ENCODE measurements at regions not wholly inside any gene's neighbourhood (a gene's known extent, or its start where the extent isn't known, plus 50 kb on each side); places are given as distances from the start of the nearest gene placed in this dataset.

GRCh38 chr5:170442391-170442790 is 53.2 kb upstream of the KCNMB1 start:
- TF ChIP-seq CTCF (IDR thresholded peaks at IDR 0.05; ENCODE audit: insufficient read depth, low read depth, low read length): no peak
- ChIA-PET CTCF (interaction anchor here (1.0 to 1.2 kb wide), 3 partner anchors 11 to 196 kb away, joined by 3 to 4 read pairs (median 3); no protein-coding TSS in a partner anchor), POLR2A (no interaction called here)
- no peak for DNase-seq (ENCODE audit: low read depth)
- Histone ChIP-seq H3K27me3 (ENCODE audit: control insufficient read depth, insufficient read depth, low read length) (no peaks in the 10 kb centered on the region), H3K4me3 (ENCODE audit: low read depth, low read length) (no peak overlapping the region), H3K36me3 (ENCODE audit: control insufficient read depth, insufficient read depth, low read length) (no peaks in the 10 kb centered on the region)

GRCh38 chr5:170441393-170441784 is 52.2 kb upstream of the KCNMB1 start:
- Histone ChIP-seq H3K4me3 (ENCODE audit: low read depth, low read length) (no peak overlapping the region), H3K36me3 (ENCODE audit: control insufficient read depth, insufficient read depth, low read length) (no peaks in the 10 kb centered on the region), H3K27me3 (ENCODE audit: control insufficient read depth, insufficient read depth, low read length) (no peaks in the 10 kb centered on the region)
- ChIA-PET POLR2A (no interaction called here), CTCF (interaction anchor here (1.2 kb wide), 1 partner anchor 192 kb away, joined by 3 read pairs; no protein-coding TSS in a partner anchor)
- no peak for DNase-seq (ENCODE audit: low read depth)
- TF ChIP-seq CTCF (IDR thresholded peaks at IDR 0.05; ENCODE audit: insufficient read depth, low read depth, low read length): no peak

- Histone ChIP-seq H3K27me3 (ENCODE audit: control insufficient read depth, insufficient read depth, low read length) (no peaks in the 10 kb centered on the region), H3K4me3 (ENCODE audit: low read depth, low read length) (no peak overlapping the region), H3K36me3 (ENCODE audit: control insufficient read depth, insufficient read depth, low read length) (no peaks in the 10 kb centered on the region)
- no peak for TF ChIP-seq CTCF (IDR thresholded peaks at IDR 0.05; ENCODE audit: insufficient read depth, low read depth, low read length)
- CTCF ChIA-PET: interaction anchor here (1.2 kb wide), 1 partner anchor 193 kb away, joined by 3 read pairs; no protein-coding TSS in a partner anchor
- POLR2A ChIA-PET: no interaction called here
- DNase-seq (ENCODE audit: low read depth): no peak
These were observed 51.7 kb upstream of the KCNMB1 start for GRCh38 chr5:170440771-170441392.

GRCh38 chr5:170439944-170440269 is 50.7 kb upstream of the KCNMB1 start:
- no peak overlapping the region for H3K4me3 ChIP-seq (ENCODE audit: low read depth, low read length)
- TF ChIP-seq CTCF (IDR thresholded peaks at IDR 0.05; ENCODE audit: insufficient read depth, low read depth, low read length): no peak
- CTCF ChIA-PET: interaction anchor here (2.8 kb wide), 1 partner anchor 193 kb away, joined by 11 read pairs; no protein-coding TSS in a partner anchor
- no peaks in the 10 kb centered on the region for H3K36me3 ChIP-seq (ENCODE audit: control insufficient read depth, insufficient read depth, low read length)
- POLR2A ChIA-PET: no interaction called here
- DNase-seq (ENCODE audit: low read depth): no peak
- no peaks in the 10 kb centered on the region for H3K27me3 ChIP-seq (ENCODE audit: control insufficient read depth, insufficient read depth, low read length)

GRCh38 chr5:170439223-170439943 is 50.2 kb upstream of the KCNMB1 start:
- CTCF ChIA-PET: interaction anchor here (0.7 to 2.8 kb wide), 3 partner anchors 68 to 194 kb away, joined by 3 to 11 read pairs (median 3); no protein-coding TSS in a partner anchor
- TF ChIP-seq CTCF (IDR thresholded peaks at IDR 0.05; ENCODE audit: insufficient read depth, low read depth, low read length): no peak
- POLR2A ChIA-PET: no interaction called here

More at GRCh38 chr5:170439223-170439943, 50.2 kb upstream of the KCNMB1 start:
- H3K36me3 ChIP-seq (ENCODE audit: control insufficient read depth, insufficient read depth, low read length): no peaks in the 10 kb centered on the region
- no peaks in the 10 kb centered on the region for H3K27me3 ChIP-seq (ENCODE audit: control insufficient read depth, insufficient read depth, low read length)
- H3K4me3 ChIP-seq (ENCODE audit: low read depth, low read length): no peak overlapping the region
- no peak for DNase-seq (ENCODE audit: low read depth)
